ENCODE measurements at regions not wholly inside any gene's neighbourhood (a gene's known extent, or its start where the extent isn't known, plus 50 kb on each side); places are given as distances from the start of the nearest gene placed in this dataset.

DNA sequence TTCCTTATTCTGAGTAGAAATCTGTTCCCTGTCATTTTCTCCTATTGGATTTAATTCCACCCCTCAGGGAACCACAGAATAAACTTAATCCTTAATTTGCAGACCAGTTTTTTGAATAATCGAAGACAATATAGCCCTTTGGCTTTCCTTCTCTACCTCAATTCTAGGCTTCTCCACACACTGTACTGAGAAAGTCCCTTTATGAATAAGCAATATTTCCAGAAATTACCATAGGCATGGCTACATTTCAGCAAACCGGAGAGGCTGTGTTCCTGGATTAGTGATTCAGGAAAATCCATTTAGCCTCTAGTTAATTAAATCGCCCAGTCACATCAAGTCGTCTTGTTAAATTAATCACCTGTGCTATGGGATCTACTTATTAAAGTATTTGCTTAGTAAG is 125.1 kb downstream of the ANAPC4 start:
- no peaks in the 10 kb centered on the region for H3K4me1 Mint-ChIP-seq (ENCODE audit: unreplicated experiment)
- H3K27me3 Mint-ChIP-seq = no peaks in the 10 kb centered on the region
- no peaks in the 10 kb centered on the region for H3K36me3 Mint-ChIP-seq
- H3K27ac Mint-ChIP-seq = no peak overlapping the region
- no peak for DNase-seq (ENCODE audit: extremely low spot score, unreplicated experiment)
- H3K4me3 Mint-ChIP-seq = no peak overlapping the region
- TF ChIP-seq, protein P1, sequence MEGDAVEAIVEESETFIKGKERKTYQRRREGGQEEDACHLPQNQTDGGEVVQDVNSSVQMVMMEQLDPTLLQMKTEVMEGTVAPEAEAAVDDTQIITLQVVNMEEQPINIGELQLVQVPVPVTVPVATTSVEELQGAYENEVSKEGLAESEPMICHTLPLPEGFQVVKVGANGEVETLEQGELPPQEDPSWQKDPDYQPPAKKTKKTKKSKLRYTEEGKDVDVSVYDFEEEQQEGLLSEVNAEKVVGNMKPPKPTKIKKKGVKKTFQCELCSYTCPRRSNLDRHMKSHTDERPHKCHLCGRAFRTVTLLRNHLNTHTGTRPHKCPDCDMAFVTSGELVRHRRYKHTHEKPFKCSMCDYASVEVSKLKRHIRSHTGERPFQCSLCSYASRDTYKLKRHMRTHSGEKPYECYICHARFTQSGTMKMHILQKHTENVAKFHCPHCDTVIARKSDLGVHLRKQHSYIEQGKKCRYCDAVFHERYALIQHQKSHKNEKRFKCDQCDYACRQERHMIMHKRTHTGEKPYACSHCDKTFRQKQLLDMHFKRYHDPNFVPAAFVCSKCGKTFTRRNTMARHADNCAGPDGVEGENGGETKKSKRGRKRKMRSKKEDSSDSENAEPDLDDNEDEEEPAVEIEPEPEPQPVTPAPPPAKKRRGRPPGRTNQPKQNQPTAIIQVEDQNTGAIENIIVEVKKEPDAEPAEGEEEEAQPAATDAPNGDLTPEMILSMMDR (conservative IDR thresholded peaks at IDR 0.05) = no peak
- H3K9me3 Mint-ChIP-seq = no peaks in the 10 kb centered on the region

GRCh38 chr4:25503779-25504178 is 126.7 kb downstream of the ANAPC4 start:
- Mint-ChIP-seq H3K27me3 (no peaks in the 10 kb centered on the region), H3K4me3 (no peak overlapping the region), H3K4me1 (ENCODE audit: unreplicated experiment) (no peaks in the 10 kb centered on the region), H3K36me3 (no peaks in the 10 kb centered on the region), H3K27ac (no peak overlapping the region), H3K9me3 (no peaks in the 10 kb centered on the region)
- TF ChIP-seq, protein P1 (conservative IDR thresholded peaks at IDR 0.05) = no peak
- no peak for DNase-seq (ENCODE audit: extremely low spot score, unreplicated experiment)

- Mint-ChIP-seq H3K27me3 (no peaks in the 10 kb centered on the region), H3K9me3 (no peaks in the 10 kb centered on the region), H3K27ac (no peak overlapping the region), H3K4me3 (no peak overlapping the region), H3K4me1 (ENCODE audit: unreplicated experiment) (no peaks in the 10 kb centered on the region), H3K36me3 (no peaks in the 10 kb centered on the region)
- DNase-seq (ENCODE audit: extremely low spot score, unreplicated experiment) = no peak
- TF ChIP-seq, protein P1 (conservative IDR thresholded peaks at IDR 0.05) = no peak
Measured at GRCh38 chr4:25504932-25505636, 128.0 kb downstream of the ANAPC4 start.

- TF ChIP-seq, protein P1 (conservative IDR thresholded peaks at IDR 0.05) = no peak
- Mint-ChIP-seq H3K27me3 (no peaks in the 10 kb centered on the region), H3K36me3 (no peaks in the 10 kb centered on the region), H3K4me3 (no peak overlapping the region), H3K4me1 (ENCODE audit: unreplicated experiment) (no peaks in the 10 kb centered on the region), H3K9me3 (no peaks in the 10 kb centered on the region), H3K27ac (no peak overlapping the region)
- DNase-seq (ENCODE audit: extremely low spot score, unreplicated experiment) = no peak
Measured at GRCh38 chr4:25505637-25505991, 128.6 kb downstream of the ANAPC4 start.

GRCh38 chr4:25506032-25506571 is 129.0 kb downstream of the ANAPC4 start:
- H3K27ac Mint-ChIP-seq = no peak overlapping the region
- H3K4me1 Mint-ChIP-seq (ENCODE audit: unreplicated experiment) = no peaks in the 10 kb centered on the region
- no peaks in the 10 kb centered on the region for H3K9me3 Mint-ChIP-seq
- no peak overlapping the region for H3K4me3 Mint-ChIP-seq
- no peak for DNase-seq (ENCODE audit: extremely low spot score, unreplicated experiment)
- H3K36me3 Mint-ChIP-seq = no peaks in the 10 kb centered on the region
- TF ChIP-seq, protein P1 (conservative IDR thresholded peaks at IDR 0.05) = no peak
- no peaks in the 10 kb centered on the region for H3K27me3 Mint-ChIP-seq

All from type B pancreatic cell (in vitro differentiated cells).